WTC11 (cell line): ENCODE measurements at regions not wholly inside any gene's neighbourhood (a gene's known extent, or its start where the extent isn't known, plus 50 kb on each side); places are given as distances from the start of the nearest gene placed in this dataset.

Experiments
- ATAC-seq: fragments of 200-7000 bp; cut with Tn5 transposase; 2 replicates; pipeline ENCODE4 v1.10.0; 2021; ENCODE audit warnings: mild to moderate bottlenecking, moderate library complexity
- CTCF ChIA-PET: fragments of 300-600 bp; sonication (Branson Sonifier 250); formaldehyde crosslinking; loops from one replicate; lab custom pipeline; 2021; ENCODE audit warnings: antibody characterized with exemption; lab: Charles Lee
- POLR2A ChIA-PET: fragments of 350-600 bp; sonication (Branson Sonifier 250); formaldehyde crosslinking; loops from one replicate; lab custom pipeline; 2021; ENCODE audit warnings: antibody characterized with exemption; lab: Charles Lee
- DNase-seq: peaks from one replicate; pipeline ENCODE4 v3.0.0; 2021; ENCODE audit warnings: low spot score
- H3K27ac Mint-ChIP-seq: 2 replicates; pipeline ENCODE4 v1.8.0; 2021; ENCODE audit warnings: mixed read lengths
- H3K27me3 Mint-ChIP-seq: 2 replicates; pipeline ENCODE4 v1.8.0; 2021; ENCODE audit warnings: low read depth, mild to moderate bottlenecking, moderate library complexity, mixed read lengths
- H3K36me3 Mint-ChIP-seq: 2 replicates; pipeline ENCODE4 v1.8.0; 2021; ENCODE audit warnings: mixed read lengths
- H3K4me1 Mint-ChIP-seq: 2 replicates; pipeline ENCODE4 v1.8.0; 2022; ENCODE audit warnings: mixed read lengths
- H3K4me3 Mint-ChIP-seq: 2 replicates; pipeline ENCODE4 v1.8.0; 2021; ENCODE audit warnings: mild to moderate bottlenecking, moderate library complexity, mixed read lengths
- H3K9me3 Mint-ChIP-seq: 2 replicates; pipeline ENCODE4 v1.8.0; 2021; ENCODE audit warnings: mixed read lengths
- ATF1 ChIP-seq: sonication (generic); formaldehyde crosslinking; IDR thresholded peaks from 2 replicates; pipeline ENCODE4 v1.8.1; 2023; ENCODE audit warnings: mild to moderate bottlenecking, moderate library complexity, missing genetic modification reagents
- CREB1 ChIP-seq: sonication (generic); formaldehyde crosslinking; IDR thresholded peaks from 2 replicates; pipeline ENCODE4 v1.8.0; 2023; ENCODE audit warnings: mild to moderate bottlenecking, missing genetic modification reagents
- EMX1 ChIP-seq: fragments of 250-450 bp; sonication (Bioruptor Pico); IDR thresholded peaks from 2 replicates; pipeline ENCODE4 v1.8.0; 2021; ENCODE audit warnings: mild to moderate bottlenecking
- FOXK1 ChIP-seq: sonication (generic); formaldehyde crosslinking; IDR thresholded peaks from 2 replicates; pipeline ENCODE4 v1.8.0; 2022; ENCODE audit warnings: mild to moderate bottlenecking, moderate library complexity, missing genetic modification reagents
- IRF2 ChIP-seq: sonication (generic); formaldehyde crosslinking; IDR thresholded peaks from 2 replicates; pipeline ENCODE4 v1.8.0; 2022; ENCODE audit warnings: low read depth, missing genetic modification reagents, borderline replicate concordance
- JAZF1 ChIP-seq: fragments of 250-450 bp; sonication (Bioruptor Pico); IDR thresholded peaks from 2 replicates; pipeline ENCODE4 v1.9.0; 2021; ENCODE audit warnings: moderate library complexity, mild to moderate bottlenecking, inconsistent platforms
- JUN ChIP-seq: sonication (generic); formaldehyde crosslinking; IDR thresholded peaks from 2 replicates; pipeline ENCODE4 v1.8.0; 2023; ENCODE audit warnings: mild to moderate bottlenecking, missing genetic modification reagents
- NR3C1 ChIP-seq: sonication (generic); formaldehyde crosslinking; conservative IDR thresholded peaks from 2 replicates; pipeline ENCODE4 v1.8.1; 2023; ENCODE audit warnings: low read depth, mild to moderate bottlenecking, missing genetic modification reagents
- OVOL2 ChIP-seq: fragments of 250-450 bp; sonication (Bioruptor Pico); IDR thresholded peaks from 2 replicates; pipeline ENCODE4 v1.9.0; 2021; ENCODE audit warnings: mild to moderate bottlenecking, borderline replicate concordance
- PRRX2 ChIP-seq: fragments of 250-450 bp; sonication (Bioruptor Pico); IDR thresholded peaks from 2 replicates; pipeline ENCODE4 v1.8.0; 2021; ENCODE audit warnings: mild to moderate bottlenecking
- TEAD4 ChIP-seq: sonication (generic); formaldehyde crosslinking; IDR thresholded peaks from 2 replicates; pipeline ENCODE4 v1.8.0; 2022; ENCODE audit warnings: mild to moderate bottlenecking, missing genetic modification reagents
- ZBTB21 ChIP-seq: sonication (generic); formaldehyde crosslinking; IDR thresholded peaks from 2 replicates; pipeline ENCODE4 v1.8.1; 2023; ENCODE audit warnings: mild to moderate bottlenecking, missing genetic modification reagents, borderline replicate concordance
- ZNF138 ChIP-seq: sonication (generic); formaldehyde crosslinking; conservative IDR thresholded peaks from 2 replicates; pipeline ENCODE4 v1.8.1; 2022; ENCODE audit warnings: mild to moderate bottlenecking, moderate library complexity, missing genetic modification reagents
- ZNF219 ChIP-seq: sonication (generic); formaldehyde crosslinking; IDR thresholded peaks from 2 replicates; pipeline ENCODE4 v1.8.0; 2023; ENCODE audit warnings: missing genetic modification reagents, mild to moderate bottlenecking, borderline replicate concordance
- ZNF232 ChIP-seq: sonication (generic); formaldehyde crosslinking; IDR thresholded peaks from 2 replicates; pipeline ENCODE4 v1.8.0; 2022; ENCODE audit warnings: mild to moderate bottlenecking, missing genetic modification reagents
- ZNF263 ChIP-seq: sonication (generic); formaldehyde crosslinking; IDR thresholded peaks from 2 replicates; pipeline ENCODE4 v1.8.1; 2022; ENCODE audit warnings: low read depth, mild to moderate bottlenecking, moderate library complexity, missing genetic modification reagents
- ZNF317 ChIP-seq: sonication (generic); formaldehyde crosslinking; IDR thresholded peaks from 2 replicates; pipeline ENCODE4 v1.8.1; 2023; ENCODE audit warnings: low read depth, mild to moderate bottlenecking, moderate library complexity, missing genetic modification reagents, borderline replicate concordance
- ZNF396 ChIP-seq: fragments of 250-450 bp; sonication (Bioruptor Pico); IDR thresholded peaks from 2 replicates; pipeline ENCODE4 v1.8.0; 2021; ENCODE audit warnings: mild to moderate bottlenecking, moderate library complexity, borderline replicate concordance
- ZNF671 ChIP-seq: fragments of 250-450 bp; sonication (Bioruptor Pico); IDR thresholded peaks from 2 replicates; pipeline ENCODE4 v1.8.0; 2021; ENCODE audit warnings: mild to moderate bottlenecking
- TF ChIP-seq, protein P1 (sequence below): sonication (generic); formaldehyde crosslinking; conservative IDR thresholded peaks from 2 replicates; pipeline ENCODE4 v1.8.1; 2022; ENCODE audit warnings: mild to moderate bottlenecking, missing genetic modification reagents
- TF ChIP-seq, protein P2 (sequence below): fragments of 250-450 bp; sonication (Bioruptor Pico); IDR thresholded peaks from 2 replicates; pipeline ENCODE4 v1.8.0; 2021; ENCODE audit warnings: mild to moderate bottlenecking
- TF ChIP-seq, protein P3 (sequence below): sonication (generic); formaldehyde crosslinking; IDR thresholded peaks from 2 replicates; pipeline ENCODE4 v1.8.1; 2023; ENCODE audit warnings: mild to moderate bottlenecking, missing genetic modification reagents
- TF ChIP-seq, protein P4 (sequence below): sonication (generic); formaldehyde crosslinking; IDR thresholded peaks from 2 replicates; pipeline ENCODE4 v1.8.0; 2022; ENCODE audit warnings: mild to moderate bottlenecking, missing genetic modification reagents
- TF ChIP-seq, protein P5 (sequence below): sonication (generic); formaldehyde crosslinking; IDR thresholded peaks from 2 replicates; pipeline ENCODE4 v1.8.1; 2023; ENCODE audit warnings: mild to moderate bottlenecking, missing genetic modification reagents
- TF ChIP-seq, protein P6 (sequence below): sonication (generic); formaldehyde crosslinking; conservative IDR thresholded peaks from 2 replicates; pipeline ENCODE4 v1.8.1; 2023; ENCODE audit warnings: mild to moderate bottlenecking, low read depth, missing genetic modification reagents, moderate library complexity
- TF ChIP-seq, protein P7 (sequence below): fragments of 250-450 bp; sonication (Bioruptor Pico); IDR thresholded peaks from 2 replicates; pipeline ENCODE4 v1.9.0; 2021; ENCODE audit warnings: mild to moderate bottlenecking

DNA sequence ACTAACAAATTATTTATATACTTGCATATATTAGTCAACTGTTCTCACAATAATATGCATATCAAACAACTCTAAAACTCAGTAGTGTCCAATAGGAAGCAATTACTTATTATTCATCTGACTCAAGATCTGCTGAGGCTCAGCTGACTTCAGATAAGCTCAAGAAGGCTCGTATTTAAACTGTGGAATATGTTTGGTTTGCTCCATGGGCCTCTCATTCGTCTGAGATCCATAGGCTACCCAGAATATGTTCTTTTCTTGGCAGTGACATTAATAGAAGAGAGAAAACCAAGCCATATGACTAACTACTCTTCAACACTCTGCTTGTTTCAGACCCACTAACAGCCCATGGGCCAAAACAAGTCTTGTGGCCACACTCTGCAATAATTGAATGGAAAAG lies 107.7 kb upstream of the MAP2 start (continued):
- TF ChIP-seq NR3C1 (CRISPR knock-in tag) = no peak
- TF ChIP-seq JUN (CRISPR knock-in tag) = no peak
- TF ChIP-seq, protein P1, sequence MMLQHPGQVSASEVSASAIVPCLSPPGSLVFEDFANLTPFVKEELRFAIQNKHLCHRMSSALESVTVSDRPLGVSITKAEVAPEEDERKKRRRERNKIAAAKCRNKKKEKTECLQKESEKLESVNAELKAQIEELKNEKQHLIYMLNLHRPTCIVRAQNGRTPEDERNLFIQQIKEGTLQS (CRISPR knock-in tag) = no peak
- TF ChIP-seq, protein P2, sequence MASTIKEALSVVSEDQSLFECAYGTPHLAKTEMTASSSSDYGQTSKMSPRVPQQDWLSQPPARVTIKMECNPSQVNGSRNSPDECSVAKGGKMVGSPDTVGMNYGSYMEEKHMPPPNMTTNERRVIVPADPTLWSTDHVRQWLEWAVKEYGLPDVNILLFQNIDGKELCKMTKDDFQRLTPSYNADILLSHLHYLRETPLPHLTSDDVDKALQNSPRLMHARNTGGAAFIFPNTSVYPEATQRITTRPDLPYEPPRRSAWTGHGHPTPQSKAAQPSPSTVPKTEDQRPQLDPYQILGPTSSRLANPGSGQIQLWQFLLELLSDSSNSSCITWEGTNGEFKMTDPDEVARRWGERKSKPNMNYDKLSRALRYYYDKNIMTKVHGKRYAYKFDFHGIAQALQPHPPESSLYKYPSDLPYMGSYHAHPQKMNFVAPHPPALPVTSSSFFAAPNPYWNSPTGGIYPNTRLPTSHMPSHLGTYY (CRISPR knock-in tag) = no peak
- TF ChIP-seq, protein P3, sequence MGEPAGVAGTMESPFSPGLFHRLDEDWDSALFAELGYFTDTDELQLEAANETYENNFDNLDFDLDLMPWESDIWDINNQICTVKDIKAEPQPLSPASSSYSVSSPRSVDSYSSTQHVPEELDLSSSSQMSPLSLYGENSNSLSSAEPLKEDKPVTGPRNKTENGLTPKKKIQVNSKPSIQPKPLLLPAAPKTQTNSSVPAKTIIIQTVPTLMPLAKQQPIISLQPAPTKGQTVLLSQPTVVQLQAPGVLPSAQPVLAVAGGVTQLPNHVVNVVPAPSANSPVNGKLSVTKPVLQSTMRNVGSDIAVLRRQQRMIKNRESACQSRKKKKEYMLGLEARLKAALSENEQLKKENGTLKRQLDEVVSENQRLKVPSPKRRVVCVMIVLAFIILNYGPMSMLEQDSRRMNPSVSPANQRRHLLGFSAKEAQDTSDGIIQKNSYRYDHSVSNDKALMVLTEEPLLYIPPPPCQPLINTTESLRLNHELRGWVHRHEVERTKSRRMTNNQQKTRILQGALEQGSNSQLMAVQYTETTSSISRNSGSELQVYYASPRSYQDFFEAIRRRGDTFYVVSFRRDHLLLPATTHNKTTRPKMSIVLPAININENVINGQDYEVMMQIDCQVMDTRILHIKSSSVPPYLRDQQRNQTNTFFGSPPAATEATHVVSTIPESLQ (CRISPR knock-in tag) = no peak
- TF ChIP-seq ZBTB21 (CRISPR knock-in tag) = no peak
- TF ChIP-seq OVOL2 (CRISPR knock-in tag) = no peak
- no peak for TF ChIP-seq CREB1 (CRISPR knock-in tag)

DNA sequence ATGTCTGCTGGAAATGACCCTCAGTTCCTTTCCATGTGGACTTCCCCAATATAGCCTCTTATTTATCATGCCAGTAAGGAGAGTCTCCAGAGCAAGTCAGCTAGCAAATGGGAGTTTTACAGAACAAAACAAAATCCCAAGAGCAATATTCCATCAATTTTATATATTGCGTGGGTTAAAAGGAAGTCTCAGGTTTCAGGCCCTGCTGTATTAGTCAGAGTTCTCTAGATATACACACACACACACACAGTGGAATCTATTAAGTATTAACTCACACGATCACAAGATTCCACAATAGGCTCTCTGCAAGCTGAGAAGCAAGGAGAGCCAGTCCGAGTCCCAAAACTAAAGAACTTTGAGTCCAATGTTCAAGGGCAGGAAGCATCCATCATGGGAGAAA lies 102.8 kb upstream of the MAP2 start:
- H3K4me3 Mint-ChIP-seq = no peak overlapping the region
- no peak for DNase-seq
- no peaks in the 10 kb centered on the region; the same call in none of the 2 replicates for H3K36me3 Mint-ChIP-seq
- H3K9me3 Mint-ChIP-seq = 0 out of 2 replicates have a peak, but pooled peaks cover 3% of the 10 kb centered on the region
- no peak overlapping the region for H3K27ac Mint-ChIP-seq
- TF ChIP-seq, protein P3 (CRISPR knock-in tag) = no peak
- TF ChIP-seq IRF2 (CRISPR knock-in tag) (no peak), ZNF232 (no peak), ZNF138 (CRISPR knock-in tag) (no peak), ATF1 (CRISPR knock-in tag) (no peak), ZNF671 (CRISPR knock-in tag) (no peak), ZNF263 (no peak), ZNF396 (CRISPR knock-in tag) (no peak), CREB1 (CRISPR knock-in tag) (no peak), JAZF1 (CRISPR knock-in tag) (no peak), FOXK1 (CRISPR knock-in tag) (no peak), ZNF219 (CRISPR knock-in tag) (no peak), EMX1 (CRISPR knock-in tag) (no peak), ZNF317 (no peak), PRRX2 (CRISPR knock-in tag) (no peak), TEAD4 (CRISPR knock-in tag) (no peak)
- TF ChIP-seq, protein P4, sequence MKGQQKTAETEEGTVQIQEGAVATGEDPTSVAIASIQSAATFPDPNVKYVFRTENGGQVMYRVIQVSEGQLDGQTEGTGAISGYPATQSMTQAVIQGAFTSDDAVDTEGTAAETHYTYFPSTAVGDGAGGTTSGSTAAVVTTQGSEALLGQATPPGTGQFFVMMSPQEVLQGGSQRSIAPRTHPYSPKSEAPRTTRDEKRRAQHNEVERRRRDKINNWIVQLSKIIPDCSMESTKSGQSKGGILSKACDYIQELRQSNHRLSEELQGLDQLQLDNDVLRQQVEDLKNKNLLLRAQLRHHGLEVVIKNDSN (CRISPR knock-in tag) = no peak
- TF ChIP-seq, protein P5, sequence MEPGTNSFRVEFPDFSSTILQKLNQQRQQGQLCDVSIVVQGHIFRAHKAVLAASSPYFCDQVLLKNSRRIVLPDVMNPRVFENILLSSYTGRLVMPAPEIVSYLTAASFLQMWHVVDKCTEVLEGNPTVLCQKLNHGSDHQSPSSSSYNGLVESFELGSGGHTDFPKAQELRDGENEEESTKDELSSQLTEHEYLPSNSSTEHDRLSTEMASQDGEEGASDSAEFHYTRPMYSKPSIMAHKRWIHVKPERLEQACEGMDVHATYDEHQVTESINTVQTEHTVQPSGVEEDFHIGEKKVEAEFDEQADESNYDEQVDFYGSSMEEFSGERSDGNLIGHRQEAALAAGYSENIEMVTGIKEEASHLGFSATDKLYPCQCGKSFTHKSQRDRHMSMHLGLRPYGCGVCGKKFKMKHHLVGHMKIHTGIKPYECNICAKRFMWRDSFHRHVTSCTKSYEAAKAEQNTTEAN (CRISPR knock-in tag) = no peak
- TF ChIP-seq, protein P6, sequence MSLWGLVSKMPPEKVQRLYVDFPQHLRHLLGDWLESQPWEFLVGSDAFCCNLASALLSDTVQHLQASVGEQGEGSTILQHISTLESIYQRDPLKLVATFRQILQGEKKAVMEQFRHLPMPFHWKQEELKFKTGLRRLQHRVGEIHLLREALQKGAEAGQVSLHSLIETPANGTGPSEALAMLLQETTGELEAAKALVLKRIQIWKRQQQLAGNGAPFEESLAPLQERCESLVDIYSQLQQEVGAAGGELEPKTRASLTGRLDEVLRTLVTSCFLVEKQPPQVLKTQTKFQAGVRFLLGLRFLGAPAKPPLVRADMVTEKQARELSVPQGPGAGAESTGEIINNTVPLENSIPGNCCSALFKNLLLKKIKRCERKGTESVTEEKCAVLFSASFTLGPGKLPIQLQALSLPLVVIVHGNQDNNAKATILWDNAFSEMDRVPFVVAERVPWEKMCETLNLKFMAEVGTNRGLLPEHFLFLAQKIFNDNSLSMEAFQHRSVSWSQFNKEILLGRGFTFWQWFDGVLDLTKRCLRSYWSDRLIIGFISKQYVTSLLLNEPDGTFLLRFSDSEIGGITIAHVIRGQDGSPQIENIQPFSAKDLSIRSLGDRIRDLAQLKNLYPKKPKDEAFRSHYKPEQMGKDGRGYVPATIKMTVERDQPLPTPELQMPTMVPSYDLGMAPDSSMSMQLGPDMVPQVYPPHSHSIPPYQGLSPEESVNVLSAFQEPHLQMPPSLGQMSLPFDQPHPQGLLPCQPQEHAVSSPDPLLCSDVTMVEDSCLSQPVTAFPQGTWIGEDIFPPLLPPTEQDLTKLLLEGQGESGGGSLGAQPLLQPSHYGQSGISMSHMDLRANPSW = no peak
- TF ChIP-seq, protein P7, sequence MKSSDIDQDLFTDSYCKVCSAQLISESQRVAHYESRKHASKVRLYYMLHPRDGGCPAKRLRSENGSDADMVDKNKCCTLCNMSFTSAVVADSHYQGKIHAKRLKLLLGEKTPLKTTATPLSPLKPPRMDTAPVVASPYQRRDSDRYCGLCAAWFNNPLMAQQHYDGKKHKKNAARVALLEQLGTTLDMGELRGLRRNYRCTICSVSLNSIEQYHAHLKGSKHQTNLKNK (CRISPR knock-in tag) = no peak
- ChIA-PET POLR2A (interaction anchor here (0.5 kb wide), 1 partner anchor 850 kb away, joined by 3 read pairs; the partner anchor contains the start of gene KANSL1L), CTCF (interaction anchor here (1.0 to 3.4 kb wide), 4 partner anchors 9 to 913 kb away, joined by 3 to 12 read pairs (median 4); no protein-coding TSS in a partner anchor)
- H3K27me3 Mint-ChIP-seq = peaks cover 21% of the 10 kb centered on the region
- H3K4me1 Mint-ChIP-seq = peaks cover 25% of the 10 kb centered on the region
- ATAC-seq = no peak
